ENCODE measurements at regions not wholly inside any gene's neighbourhood (a gene's known extent, or its start where the extent isn't known, plus 50 kb on each side); places are given as distances from the start of the nearest gene placed in this dataset.

DNA sequence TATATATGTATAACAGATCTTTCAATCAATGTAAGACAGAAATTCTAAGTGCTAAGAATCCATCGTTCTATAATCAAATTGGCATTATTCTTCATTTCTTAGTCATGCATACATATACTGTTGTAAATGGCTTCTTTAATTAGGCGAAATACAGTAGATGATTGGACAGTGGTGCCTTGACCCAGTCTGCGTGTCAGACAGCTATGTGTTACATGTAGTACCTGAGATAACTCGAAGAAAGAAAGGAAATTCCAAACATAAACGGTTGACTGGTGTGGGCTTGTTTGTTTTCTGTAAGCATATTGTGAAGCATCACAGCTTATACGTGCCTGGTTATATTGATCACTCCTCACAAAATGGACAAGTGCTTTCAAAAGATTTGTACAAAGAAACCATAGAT is 210.5 kb downstream of the ETNK1 start:
- TF ChIP-seq POLR2A (IDR thresholded peaks at IDR 0.05; ENCODE audit: low read depth, low read length): no peak
- no peak for TF ChIP-seq PAX5 (IDR thresholded peaks at IDR 0.05; ENCODE audit: insufficient read depth, low read length, severe bottlenecking)
- TF ChIP-seq POLR2AphosphoS5 (IDR thresholded peaks at IDR 0.05; ENCODE audit: low read depth, low read length): no peak
- no peak for TF ChIP-seq TAF1 (IDR thresholded peaks at IDR 0.05; ENCODE audit: low read depth, low read length)
- TF ChIP-seq SPI1 (IDR thresholded peaks at IDR 0.05; ENCODE audit: low read depth, low read length): no peak
